ENCODE measurements at regions not wholly inside any gene's neighbourhood (a gene's known extent, or its start where the extent isn't known, plus 50 kb on each side); places are given as distances from the start of the nearest gene placed in this dataset.

DNA sequence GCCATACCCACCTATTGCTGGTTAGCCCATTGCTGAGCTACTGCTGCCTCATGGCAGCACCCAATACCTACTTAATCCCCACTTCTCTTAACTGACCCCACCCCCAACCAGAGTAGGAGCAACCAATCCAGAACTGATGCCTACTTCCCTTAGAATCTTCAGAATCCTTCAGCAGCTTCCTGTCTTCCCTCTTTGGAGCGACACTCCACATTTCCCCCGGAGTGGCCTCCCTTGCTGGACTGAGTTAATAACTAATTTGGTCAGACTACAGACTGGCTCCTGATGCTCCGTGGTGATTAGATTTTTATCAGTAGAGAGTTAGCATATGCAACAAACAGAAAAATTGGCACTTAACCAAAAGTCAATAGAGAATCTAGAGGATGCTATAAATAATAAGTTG is 51.2 kb upstream of the UBR2 start:
- Mint-ChIP-seq H3K4me1 (ENCODE audit: low read depth) (peaks cover 12% of the 10 kb centered on the region), H3K36me3 (ENCODE audit: low read depth) (no peaks in the 10 kb centered on the region), H3K27ac (no peak overlapping the region), H3K27me3 (ENCODE audit: low read depth) (no peaks in the 10 kb centered on the region), H3K4me3 (ENCODE audit: low read depth) (no peak overlapping the region), H3K9me3 (no peaks in the 10 kb centered on the region)
- intact Hi-C loops (cut with micrococcal nuclease) = no loop called here
- DNase-seq (ENCODE audit: low spot score) = no peak

DNA sequence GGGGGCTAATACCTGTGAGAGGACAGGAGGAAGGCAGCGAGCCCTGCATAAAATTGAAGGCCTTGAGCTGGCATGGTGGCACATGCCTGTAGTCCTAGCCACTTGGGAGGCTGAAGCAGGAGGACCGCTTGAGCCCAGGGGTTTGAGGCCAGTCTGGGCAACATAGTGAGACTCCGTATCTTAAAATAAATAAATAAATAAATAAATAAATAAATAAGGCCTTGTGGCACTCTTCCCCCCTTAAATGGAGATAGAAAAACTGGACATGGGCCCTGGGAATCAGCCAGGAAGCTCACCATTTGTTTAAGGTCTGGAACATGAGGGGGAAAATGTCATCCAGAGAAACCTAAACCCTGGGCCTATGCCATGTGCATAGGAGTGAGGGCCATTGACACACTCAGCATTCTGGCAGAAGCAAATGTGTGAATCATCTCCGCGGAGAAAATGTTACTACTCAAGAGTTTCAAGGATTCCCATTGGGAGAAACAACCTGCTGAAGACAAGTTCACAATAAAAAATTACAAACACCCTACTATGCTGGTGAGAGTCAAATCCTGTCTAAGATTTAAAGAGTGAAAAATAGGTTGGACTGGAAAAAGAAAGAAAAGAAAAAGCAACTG is 51.9 kb upstream of the UBR2 start:
- Mint-ChIP-seq H3K9me3 (no peaks in the 10 kb centered on the region), H3K4me1 (ENCODE audit: low read depth) (peaks cover 14% of the 10 kb centered on the region), H3K36me3 (ENCODE audit: low read depth) (no peaks in the 10 kb centered on the region), H3K27ac (no peak overlapping the region), H3K4me3 (ENCODE audit: low read depth) (no peak overlapping the region), H3K27me3 (ENCODE audit: low read depth) (no peaks in the 10 kb centered on the region)
- no peak for DNase-seq (ENCODE audit: low spot score)
- intact Hi-C loops (cut with micrococcal nuclease) = no loop called here

DNA sequence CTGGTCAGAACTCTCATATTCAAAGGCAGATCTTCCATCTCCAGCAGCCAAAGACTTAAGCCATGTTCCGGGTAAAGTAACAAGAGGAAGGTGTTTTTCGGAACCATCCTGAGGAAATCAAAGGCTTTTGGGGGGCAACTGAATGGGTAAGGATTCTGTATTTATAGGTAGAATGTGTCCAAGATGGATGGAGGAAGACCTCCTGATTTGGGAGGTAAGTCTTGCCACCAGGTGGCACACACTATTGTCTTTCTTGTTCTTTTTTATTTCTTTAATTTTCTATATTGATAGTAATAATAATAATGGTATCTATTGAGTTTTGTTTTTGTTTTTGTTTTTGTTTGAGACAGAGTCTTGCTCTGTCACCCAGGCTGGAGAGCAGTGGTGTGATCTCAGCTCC is 53.0 kb upstream of the UBR2 start:
- no peaks in the 10 kb centered on the region for H3K36me3 Mint-ChIP-seq (ENCODE audit: low read depth)
- no peak overlapping the region for H3K27ac Mint-ChIP-seq
- no peak for DNase-seq (ENCODE audit: low spot score)
- no peak overlapping the region for H3K4me3 Mint-ChIP-seq (ENCODE audit: low read depth)
- H3K27me3 Mint-ChIP-seq (ENCODE audit: low read depth) = no peaks in the 10 kb centered on the region
- H3K9me3 Mint-ChIP-seq = no peaks in the 10 kb centered on the region
- intact Hi-C loops (cut with micrococcal nuclease) = no loop called here
- peaks cover 14% of the 10 kb centered on the region for H3K4me1 Mint-ChIP-seq (ENCODE audit: low read depth)

DNA sequence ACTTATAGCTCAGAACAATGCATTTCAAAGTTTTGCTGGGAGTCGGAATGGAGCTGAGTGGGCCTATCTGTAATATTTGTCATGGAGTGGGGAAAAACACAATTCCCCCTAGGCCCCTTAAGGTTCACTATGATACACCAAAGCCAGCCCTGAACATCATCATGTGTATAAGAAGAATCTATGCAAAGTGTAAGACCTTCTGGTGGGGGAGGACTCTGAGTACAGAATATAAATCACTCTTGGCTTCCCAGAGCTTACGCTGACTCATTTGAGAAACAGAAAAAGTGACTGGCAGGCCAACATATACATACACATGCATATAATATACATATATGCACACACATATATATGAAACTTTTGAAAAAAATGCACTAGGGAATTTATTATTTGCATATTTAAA is 54.1 kb upstream of the UBR2 start:
- Mint-ChIP-seq H3K9me3 (no peaks in the 10 kb centered on the region), H3K4me1 (ENCODE audit: low read depth) (peaks cover 14% of the 10 kb centered on the region), H3K27me3 (ENCODE audit: low read depth) (no peaks in the 10 kb centered on the region), H3K4me3 (ENCODE audit: low read depth) (no peak overlapping the region), H3K36me3 (ENCODE audit: low read depth) (no peaks in the 10 kb centered on the region), H3K27ac (no peak overlapping the region)
- DNase-seq (ENCODE audit: low spot score) = no peak
- intact Hi-C loops (cut with micrococcal nuclease) = loop anchor here (1.0 kb wide), 1 partner anchor 11 kb away; no protein-coding TSS in a partner anchor

DNA sequence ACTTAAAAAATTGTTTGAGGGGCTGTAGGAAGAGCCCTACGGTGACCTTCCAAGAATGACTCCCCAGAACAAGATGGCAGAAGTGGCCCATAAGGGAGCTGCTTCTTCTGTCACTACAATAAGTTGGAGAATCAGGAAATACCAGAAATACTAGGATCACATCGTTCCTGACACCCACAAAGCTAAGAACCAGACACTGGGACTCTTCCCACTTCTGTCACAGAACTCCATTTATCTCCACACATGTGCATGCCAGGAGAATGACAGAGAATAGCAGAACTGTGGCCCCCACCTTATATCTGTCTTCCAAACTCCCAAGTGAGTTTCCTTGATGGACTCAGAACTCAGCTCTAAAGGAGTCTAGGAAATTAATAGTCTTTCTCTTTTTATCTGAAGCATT is 54.6 kb upstream of the UBR2 start:
- H3K27ac Mint-ChIP-seq = no peak overlapping the region
- no peaks in the 10 kb centered on the region for H3K36me3 Mint-ChIP-seq (ENCODE audit: low read depth)
- H3K4me3 Mint-ChIP-seq (ENCODE audit: low read depth) = no peak overlapping the region
- no peaks in the 10 kb centered on the region for H3K9me3 Mint-ChIP-seq
- intact Hi-C loops (cut with micrococcal nuclease) = loop anchor here (1.0 kb wide), 1 partner anchor 11 kb away; no protein-coding TSS in a partner anchor
- no peaks in the 10 kb centered on the region for H3K27me3 Mint-ChIP-seq (ENCODE audit: low read depth)
- no peak for DNase-seq (ENCODE audit: low spot score)
- H3K4me1 Mint-ChIP-seq (ENCODE audit: low read depth) = peaks cover 14% of the 10 kb centered on the region

DNA sequence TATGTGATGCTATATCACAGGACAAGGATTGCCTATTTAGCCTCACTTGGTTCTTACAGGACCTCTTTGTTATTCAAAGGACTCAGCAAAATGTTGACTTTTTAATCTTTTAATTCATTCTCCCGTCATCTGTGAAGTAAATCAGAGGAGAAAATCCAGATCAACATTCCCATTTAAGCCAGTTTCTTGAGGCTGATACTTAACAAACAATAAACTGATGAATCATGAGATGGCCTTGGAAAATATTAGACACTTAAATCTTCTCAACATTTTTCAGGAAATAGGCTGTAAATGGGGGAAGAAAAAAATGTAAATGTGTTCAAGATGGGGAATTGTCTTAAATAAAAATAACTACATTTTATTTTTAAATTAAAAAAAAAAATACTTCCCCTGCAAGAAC is 55.9 kb upstream of the UBR2 start:
- DNase-seq (ENCODE audit: low spot score) = no peak
- no peaks in the 10 kb centered on the region for H3K27me3 Mint-ChIP-seq (ENCODE audit: low read depth)
- peaks cover 22% of the 10 kb centered on the region for H3K4me1 Mint-ChIP-seq (ENCODE audit: low read depth)
- intact Hi-C loops (cut with micrococcal nuclease) = no loop called here
- H3K9me3 Mint-ChIP-seq = no peaks in the 10 kb centered on the region
- no peaks in the 10 kb centered on the region for H3K36me3 Mint-ChIP-seq (ENCODE audit: low read depth)
- H3K4me3 Mint-ChIP-seq (ENCODE audit: low read depth) = no peak overlapping the region
- no peak overlapping the region for H3K27ac Mint-ChIP-seq

DNA sequence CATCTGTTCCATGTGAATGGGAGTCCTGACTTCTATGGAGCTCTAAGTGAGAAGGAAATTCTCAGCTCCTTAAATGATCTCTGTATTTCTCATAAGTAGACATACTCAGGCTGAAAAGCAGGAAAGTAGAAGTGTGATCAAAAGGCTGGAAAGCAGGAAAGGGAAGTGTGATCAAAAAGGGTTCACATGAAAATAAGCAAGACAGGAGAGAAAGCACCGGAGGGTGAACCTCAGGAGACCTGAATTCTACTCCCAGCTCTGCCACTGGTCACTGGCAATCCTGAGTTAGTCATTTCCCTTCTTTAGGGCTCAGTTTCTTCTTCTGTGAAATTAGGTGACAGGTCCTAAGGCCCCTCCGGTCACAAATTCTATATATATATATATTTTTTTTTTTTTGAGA is 55.5 kb upstream of the TRERF1 start:
- H3K9me3 Mint-ChIP-seq = no peaks in the 10 kb centered on the region
- H3K4me3 Mint-ChIP-seq (ENCODE audit: low read depth) = no peak overlapping the region
- no peak for DNase-seq (ENCODE audit: low spot score)
- H3K27ac Mint-ChIP-seq = no peak overlapping the region
- H3K36me3 Mint-ChIP-seq (ENCODE audit: low read depth) = no peaks in the 10 kb centered on the region
- intact Hi-C loops (cut with micrococcal nuclease) = no loop called here
- H3K4me1 Mint-ChIP-seq (ENCODE audit: low read depth) = peaks cover 24% of the 10 kb centered on the region
- H3K27me3 Mint-ChIP-seq (ENCODE audit: low read depth) = no peaks in the 10 kb centered on the region

DNA sequence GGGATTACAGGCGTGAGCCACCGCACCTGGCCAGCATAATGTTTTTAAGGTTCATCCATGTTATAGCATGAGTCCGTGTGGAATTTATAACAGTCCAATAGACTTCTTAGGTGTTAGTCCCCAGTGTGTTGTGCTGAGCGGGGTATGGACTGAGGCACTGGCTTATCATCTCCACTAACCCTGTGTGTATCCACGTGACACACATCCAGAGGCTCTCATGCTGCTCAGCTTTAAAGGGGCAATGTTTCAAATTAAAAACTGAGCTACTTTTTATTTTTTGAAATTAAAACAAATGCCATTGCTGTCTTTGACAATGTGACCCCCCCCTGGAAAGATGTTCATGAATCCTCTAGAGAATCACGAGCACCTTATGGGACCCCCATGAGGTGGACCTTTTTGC is 54.3 kb upstream of the TRERF1 start:
- intact Hi-C loops (cut with micrococcal nuclease) = no loop called here

DNA sequence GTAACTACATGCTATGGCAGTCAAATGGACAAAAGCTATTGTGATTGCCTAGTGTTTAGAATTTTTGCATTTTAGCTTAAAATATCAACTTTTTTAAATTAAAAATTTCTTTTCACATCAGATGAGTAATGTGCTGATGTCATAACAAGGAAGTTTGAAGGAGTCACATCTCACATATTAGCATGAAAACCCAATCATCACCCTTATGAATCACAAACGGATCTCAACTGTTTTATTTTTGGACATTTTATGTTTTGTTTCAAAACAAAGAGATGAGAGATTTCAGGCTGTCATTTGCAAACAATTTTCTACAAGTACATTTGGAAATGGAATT is 53.6 kb upstream of the TRERF1 start:
- peaks cover 5% of the 10 kb centered on the region for H3K9me3 Mint-ChIP-seq
- H3K27ac Mint-ChIP-seq = no peak overlapping the region
- intact Hi-C loops (cut with micrococcal nuclease) = no loop called here
- no peak overlapping the region for H3K4me3 Mint-ChIP-seq (ENCODE audit: low read depth)
- peaks cover 5% of the 10 kb centered on the region for H3K27me3 Mint-ChIP-seq (ENCODE audit: low read depth)
- peaks cover 29% of the 10 kb centered on the region for H3K4me1 Mint-ChIP-seq (ENCODE audit: low read depth)
- peaks cover 4% of the 10 kb centered on the region for H3K36me3 Mint-ChIP-seq (ENCODE audit: low read depth)
- no peak for DNase-seq (ENCODE audit: low spot score)

More for the DNA sequence above, 54.3 kb upstream of the TRERF1 start:
- Mint-ChIP-seq H3K36me3 (ENCODE audit: low read depth) (peaks cover 4% of the 10 kb centered on the region), H3K9me3 (peaks cover 5% of the 10 kb centered on the region), H3K4me3 (ENCODE audit: low read depth) (no peak overlapping the region), H3K4me1 (ENCODE audit: low read depth) (peaks cover 29% of the 10 kb centered on the region), H3K27me3 (ENCODE audit: low read depth) (peaks cover 5% of the 10 kb centered on the region), H3K27ac (no peak overlapping the region)
- no peak for DNase-seq (ENCODE audit: low spot score)

DNA sequence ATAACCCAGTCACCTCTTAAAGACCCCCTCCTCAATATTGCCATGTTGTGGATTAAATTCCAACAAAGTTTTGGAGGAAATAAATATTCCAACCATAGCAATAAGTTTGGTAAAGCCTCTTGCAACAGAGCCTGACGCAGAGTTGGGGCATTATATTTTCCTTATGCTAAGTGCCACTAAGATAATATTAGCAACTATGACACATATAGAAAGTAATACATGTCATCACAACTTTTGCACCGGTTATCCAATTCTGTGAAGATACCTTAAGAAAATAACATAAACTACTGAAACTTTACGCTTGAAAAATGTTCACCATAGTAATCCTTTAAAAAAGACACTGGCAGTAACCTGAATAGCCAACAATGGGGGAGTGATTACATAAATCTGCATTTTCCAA is 52.2 kb upstream of the TRERF1 start:
- H3K4me1 Mint-ChIP-seq (ENCODE audit: low read depth) = peaks cover 17% of the 10 kb centered on the region
- H3K36me3 Mint-ChIP-seq (ENCODE audit: low read depth) = peaks cover 4% of the 10 kb centered on the region

DNA sequence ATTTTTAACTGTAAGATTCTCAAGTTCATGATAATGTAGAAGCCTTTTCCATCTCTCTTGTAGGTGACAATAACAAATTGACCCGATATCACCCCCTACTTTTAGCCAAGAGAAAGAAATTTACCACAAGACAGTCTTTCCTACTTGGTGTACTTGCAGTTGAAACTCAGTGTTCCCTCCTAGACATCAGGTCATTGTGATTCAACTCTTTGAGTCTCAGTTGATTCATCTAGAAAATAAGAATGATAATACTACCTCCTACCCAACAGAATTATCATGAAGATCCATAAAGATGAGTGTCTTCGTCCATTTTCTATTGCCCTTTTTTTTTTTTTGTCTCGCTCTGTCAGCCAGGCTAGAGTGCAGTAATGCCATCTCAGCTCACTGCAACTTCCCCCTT is 51.3 kb upstream of the TRERF1 start:
- intact Hi-C loops (cut with micrococcal nuclease) = loop anchor here (2.0 kb wide), 1 partner anchor 18 kb away; no protein-coding TSS in a partner anchor

More for the DNA sequence above, 52.2 kb upstream of the TRERF1 start:
- peaks cover 5% of the 10 kb centered on the region for H3K9me3 Mint-ChIP-seq
- H3K27ac Mint-ChIP-seq = no peak overlapping the region
- peaks cover 5% of the 10 kb centered on the region for H3K27me3 Mint-ChIP-seq (ENCODE audit: low read depth)
- no peak for DNase-seq (ENCODE audit: low spot score)
- no peak overlapping the region for H3K4me3 Mint-ChIP-seq (ENCODE audit: low read depth)
- intact Hi-C loops (cut with micrococcal nuclease) = loop anchor here (2.0 kb wide), 1 partner anchor 17 kb away; no protein-coding TSS in a partner anchor

DNA sequence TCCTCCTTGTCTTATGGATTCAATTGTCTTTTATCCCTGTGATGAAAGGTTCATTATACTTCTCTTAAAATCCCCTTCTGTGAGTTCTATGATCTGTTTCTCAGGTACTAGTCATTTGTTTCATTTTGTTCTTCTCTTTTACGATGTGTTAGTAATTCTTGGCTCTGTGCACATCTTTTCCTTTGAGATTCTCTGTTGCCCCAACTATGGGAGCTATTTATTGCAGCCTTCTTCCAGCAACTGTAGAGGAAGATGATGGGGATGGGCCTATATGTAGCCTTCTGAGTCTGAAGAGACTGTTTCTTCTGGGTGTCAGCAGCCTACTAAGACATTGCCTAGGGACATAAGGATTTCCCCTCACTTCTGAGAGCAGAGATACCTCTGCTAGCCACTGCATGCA is 50.4 kb upstream of the TRERF1 start:
- peaks cover 16% of the 10 kb centered on the region for H3K4me1 Mint-ChIP-seq (ENCODE audit: low read depth)
- DNase-seq (ENCODE audit: low spot score) = no peak
- intact Hi-C loops (cut with micrococcal nuclease) = loop anchor here (2.0 kb wide), 1 partner anchor 19 kb away; no protein-coding TSS in a partner anchor
- H3K27me3 Mint-ChIP-seq (ENCODE audit: low read depth) = peaks cover 14% of the 10 kb centered on the region
- H3K9me3 Mint-ChIP-seq = peaks cover 10% of the 10 kb centered on the region
- H3K36me3 Mint-ChIP-seq (ENCODE audit: low read depth) = peaks cover 4% of the 10 kb centered on the region
- no peak overlapping the region for H3K4me3 Mint-ChIP-seq (ENCODE audit: low read depth)
- no peak overlapping the region for H3K27ac Mint-ChIP-seq

More for the DNA sequence above, 51.3 kb upstream of the TRERF1 start:
- no peak overlapping the region for H3K4me3 Mint-ChIP-seq (ENCODE audit: low read depth)
- H3K9me3 Mint-ChIP-seq = peaks cover 7% of the 10 kb centered on the region
- peaks cover 9% of the 10 kb centered on the region for H3K27me3 Mint-ChIP-seq (ENCODE audit: low read depth)
- H3K36me3 Mint-ChIP-seq (ENCODE audit: low read depth) = peaks cover 4% of the 10 kb centered on the region
- peaks cover 17% of the 10 kb centered on the region for H3K4me1 Mint-ChIP-seq (ENCODE audit: low read depth)
- DNase-seq (ENCODE audit: low spot score) = no peak
- H3K27ac Mint-ChIP-seq = no peak overlapping the region

Measured in activated T-helper 2 cell treated with anti-CD3 and anti-CD28 coated beads, Interferon-gamma antibody, Interleukin-2, Interleukin-4, amounts not matched to agents 10 μg/mL and 5 μg/mL and 100 μg/mL, durations not matched to agents 14 hours and 24 hours and 36 hours (primary cell).